ENCODE measurements at regions not wholly inside any gene's neighbourhood (a gene's known extent, or its start where the extent isn't known, plus 50 kb on each side); places are given as distances from the start of the nearest gene placed in this dataset.

GRCh38 chr3:23128655-23129054, 74.5 kb upstream of the UBE2E2 start:
- Histone ChIP-seq H3K27ac (no peak overlapping the region), H2AFZ (no peak overlapping the region), H3K9ac (no peak overlapping the region), H3K4me1 (no peaks in the 10 kb centered on the region), H3K79me2 (no peaks in the 10 kb centered on the region), H3K4me3 (ENCODE audit: low read depth, low read length) (no peak overlapping the region), H3K36me3 (ENCODE audit: control insufficient read depth, insufficient read depth, low read length) (no peaks in the 10 kb centered on the region), H3K27me3 (ENCODE audit: control insufficient read depth, insufficient read depth, low read length) (no peaks in the 10 kb centered on the region), H3K9me3 (ENCODE audit: control insufficient read depth, low read length) (no peaks in the 10 kb centered on the region), H3K4me2 (ENCODE audit: low read length) (no peak overlapping the region)
- TF ChIP-seq CTCF (IDR thresholded peaks at IDR 0.05): no peak

- no peaks in the 10 kb centered on the region for H3K4me1 ChIP-seq
- H2AFZ ChIP-seq: peak overlapping the region; percentile 56
- no peaks in the 10 kb centered on the region for H3K36me3 ChIP-seq (ENCODE audit: control insufficient read depth, insufficient read depth, low read length)
- no peak for TF ChIP-seq CTCF (IDR thresholded peaks at IDR 0.05)
- no peak overlapping the region for H3K9ac ChIP-seq
- peak overlapping the region; percentile 27 for H3K4me2 ChIP-seq (ENCODE audit: low read length)
- no peak overlapping the region for H3K4me3 ChIP-seq (ENCODE audit: low read depth, low read length)
- no peaks in the 10 kb centered on the region for H3K9me3 ChIP-seq (ENCODE audit: control insufficient read depth, low read length)
- no peak overlapping the region for H3K27ac ChIP-seq
- no peaks in the 10 kb centered on the region for H3K27me3 ChIP-seq (ENCODE audit: control insufficient read depth, insufficient read depth, low read length)
- no peaks in the 10 kb centered on the region for H3K79me2 ChIP-seq
Observed at GRCh38 chr3:23129117-23129516, 74.0 kb upstream of the UBE2E2 start.

GRCh38 chr3:23129817-23130216, 73.3 kb upstream of the UBE2E2 start:
- Histone ChIP-seq H3K4me1 (no peaks in the 10 kb centered on the region), H3K4me3 (ENCODE audit: low read depth, low read length) (no peak overlapping the region), H3K36me3 (ENCODE audit: control insufficient read depth, insufficient read depth, low read length) (no peaks in the 10 kb centered on the region), H3K9me3 (ENCODE audit: control insufficient read depth, low read length) (no peaks in the 10 kb centered on the region), H3K9ac (no peak overlapping the region), H3K79me2 (no peaks in the 10 kb centered on the region), H3K4me2 (ENCODE audit: low read length) (peak overlapping the region; percentile 42), H2AFZ (peak overlapping the region; percentile 56), H3K27ac (no peak overlapping the region), H3K27me3 (ENCODE audit: control insufficient read depth, insufficient read depth, low read length) (no peaks in the 10 kb centered on the region)
- no peak for TF ChIP-seq CTCF (IDR thresholded peaks at IDR 0.05)

GRCh38 chr3:23130406-23130805, 72.7 kb upstream of the UBE2E2 start:
- H3K79me2 ChIP-seq: no peaks in the 10 kb centered on the region
- no peaks in the 10 kb centered on the region for H3K27me3 ChIP-seq (ENCODE audit: control insufficient read depth, insufficient read depth, low read length)
- no peak overlapping the region for H2AFZ ChIP-seq
- no peaks in the 10 kb centered on the region for H3K9me3 ChIP-seq (ENCODE audit: control insufficient read depth, low read length)
- no peaks in the 10 kb centered on the region for H3K36me3 ChIP-seq (ENCODE audit: control insufficient read depth, insufficient read depth, low read length)
- no peaks in the 10 kb centered on the region for H3K4me1 ChIP-seq
- no peak overlapping the region for H3K27ac ChIP-seq
- H3K9ac ChIP-seq: no peak overlapping the region
- H3K4me2 ChIP-seq (ENCODE audit: low read length): no peak overlapping the region
- H3K4me3 ChIP-seq (ENCODE audit: low read depth, low read length): no peak overlapping the region
- TF ChIP-seq CTCF (IDR thresholded peaks at IDR 0.05): no peak

GRCh38 chr3:23135026-23135785, 67.9 kb upstream of the UBE2E2 start:
- no peak overlapping the region for H3K4me3 ChIP-seq (ENCODE audit: low read depth, low read length)
- H3K79me2 ChIP-seq: no peaks in the 10 kb centered on the region
- TF ChIP-seq CTCF (IDR thresholded peaks at IDR 0.05): no peak
- H3K27me3 ChIP-seq (ENCODE audit: control insufficient read depth, insufficient read depth, low read length): no peaks in the 10 kb centered on the region
- no peak overlapping the region for H3K4me2 ChIP-seq (ENCODE audit: low read length)
- no peak overlapping the region for H3K27ac ChIP-seq
- H3K9ac ChIP-seq: no peak overlapping the region
- H3K36me3 ChIP-seq (ENCODE audit: control insufficient read depth, insufficient read depth, low read length): no peaks in the 10 kb centered on the region
- H3K4me1 ChIP-seq: no peaks in the 10 kb centered on the region
- no peak overlapping the region for H2AFZ ChIP-seq
- H3K9me3 ChIP-seq (ENCODE audit: control insufficient read depth, low read length): no peaks in the 10 kb centered on the region

Measured in parathyroid adenoma (tissue), 2 donors.